ENCODE measurements at regions not wholly inside any gene's neighbourhood (a gene's known extent, or its start where the extent isn't known, plus 50 kb on each side); places are given as distances from the start of the nearest gene placed in this dataset.

DNA sequence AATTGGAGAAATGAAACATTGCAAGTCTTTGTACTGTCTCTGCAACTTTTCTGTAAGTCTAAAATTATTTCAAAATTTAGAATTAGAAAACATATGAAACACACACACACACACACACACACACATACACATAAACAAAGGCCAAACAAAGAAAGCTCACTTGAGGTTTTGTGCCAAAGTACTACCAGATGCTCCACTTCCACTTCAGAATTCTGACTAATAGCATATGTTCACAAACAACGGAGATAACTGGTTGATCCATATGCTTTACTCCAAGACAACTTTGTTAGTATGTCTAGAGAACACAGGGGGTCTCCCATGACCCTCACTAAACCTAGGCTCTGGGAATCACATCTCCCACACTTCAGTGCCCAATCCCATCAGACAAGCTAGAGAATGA is 133.8 kb upstream of the CLEC14A start:
- peak; percentile 26 for DNase-seq

DNA sequence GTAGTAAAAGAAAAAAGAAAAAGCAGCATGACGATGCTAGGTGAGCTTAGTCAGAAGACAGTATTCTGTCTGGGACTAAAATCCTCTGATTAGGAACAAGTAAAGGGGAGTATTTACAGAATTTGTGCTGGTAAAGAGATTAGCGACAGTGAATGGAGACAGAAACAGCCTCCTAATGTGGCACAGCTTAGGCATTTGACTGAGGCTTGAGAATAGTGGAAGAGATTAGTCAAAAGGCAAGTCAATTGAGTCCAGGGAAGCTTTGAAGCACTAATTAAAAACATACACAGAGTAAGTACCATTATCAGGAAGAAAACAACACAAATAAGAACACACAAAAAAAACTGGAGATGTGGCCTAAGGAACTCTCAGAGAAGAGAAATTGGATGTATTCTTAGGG is 131.9 kb upstream of the CLEC14A start:
- DNase-seq: no peak

DNA sequence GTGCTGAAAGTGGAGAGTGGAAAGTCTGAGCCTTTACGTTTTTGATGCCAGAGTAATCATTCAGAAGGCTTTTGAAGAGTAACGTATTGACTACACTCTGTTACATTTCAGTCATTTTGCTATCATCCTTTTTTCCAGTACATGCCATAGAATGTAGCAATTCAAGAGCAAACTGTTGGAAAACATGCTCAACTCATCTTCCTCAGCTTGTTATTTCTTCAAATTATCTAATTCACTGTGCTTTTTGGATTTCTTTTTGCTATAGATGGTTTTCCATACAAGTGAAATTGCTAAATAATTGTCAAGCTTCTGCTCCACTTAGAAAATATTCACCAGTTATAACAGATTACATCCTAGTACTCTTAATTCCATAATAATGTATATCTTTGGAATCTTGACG is 129.9 kb upstream of the CLEC14A start:
- no peak for DNase-seq

DNA sequence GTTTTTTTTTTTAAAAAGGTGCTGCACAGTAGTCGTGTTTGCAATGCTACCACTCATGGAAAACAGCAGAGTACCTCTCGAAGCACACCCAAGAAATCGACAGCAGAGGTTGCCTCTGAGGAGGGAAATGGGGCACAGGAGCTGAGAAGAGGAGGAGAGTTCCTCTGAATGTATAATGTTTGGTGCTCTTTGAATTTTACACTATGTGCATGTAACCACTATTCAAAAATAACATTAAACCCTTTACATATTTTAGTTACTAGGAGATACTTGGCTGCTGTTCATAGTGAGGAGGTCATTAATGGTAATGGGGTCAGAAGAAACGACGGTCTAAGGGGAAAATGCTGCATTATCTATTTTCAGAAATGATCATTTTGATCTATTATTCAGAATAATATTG is 129.4 kb upstream of the CLEC14A start:
- DNase-seq: no peak

DNA sequence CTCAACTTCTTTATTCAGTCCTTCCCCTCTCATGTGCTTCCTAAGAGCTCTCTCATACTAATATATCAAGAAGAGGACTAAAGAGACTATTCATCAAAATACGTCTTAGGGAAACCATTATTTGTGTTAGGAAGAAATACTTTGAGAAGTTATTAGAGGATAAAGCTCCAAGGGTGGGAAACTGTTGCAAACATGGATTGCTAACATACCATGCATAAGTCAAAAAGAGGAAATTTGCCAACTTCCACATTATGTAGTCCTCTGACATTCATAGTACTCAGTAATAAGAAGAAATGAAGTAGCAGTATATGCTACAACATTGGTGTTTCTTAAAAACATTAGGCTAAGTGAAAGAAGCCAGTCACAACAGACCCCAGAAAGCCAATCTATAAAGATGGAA is 128.8 kb upstream of the CLEC14A start:
- DNase-seq: no peak

DNA sequence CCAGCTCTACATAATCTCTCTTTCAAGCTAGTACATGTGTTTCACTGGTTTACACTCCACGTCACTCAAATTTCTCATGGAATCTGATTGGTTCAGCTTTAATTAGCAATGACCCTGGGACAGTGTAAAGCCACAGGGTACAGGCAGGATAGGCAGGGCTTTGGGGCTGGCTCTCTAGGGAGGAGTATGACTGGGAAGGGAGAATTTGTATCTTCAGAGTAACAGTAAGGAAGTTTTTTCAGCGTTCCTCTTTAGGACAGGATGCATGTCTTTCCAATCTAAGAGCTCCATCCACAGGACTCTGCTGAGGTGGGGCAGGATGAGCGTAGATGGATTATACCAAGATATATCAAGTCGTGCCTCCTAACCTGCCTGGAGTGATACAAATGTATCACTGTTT is 112.0 kb upstream of the CLEC14A start:
- no peak for DNase-seq

DNA sequence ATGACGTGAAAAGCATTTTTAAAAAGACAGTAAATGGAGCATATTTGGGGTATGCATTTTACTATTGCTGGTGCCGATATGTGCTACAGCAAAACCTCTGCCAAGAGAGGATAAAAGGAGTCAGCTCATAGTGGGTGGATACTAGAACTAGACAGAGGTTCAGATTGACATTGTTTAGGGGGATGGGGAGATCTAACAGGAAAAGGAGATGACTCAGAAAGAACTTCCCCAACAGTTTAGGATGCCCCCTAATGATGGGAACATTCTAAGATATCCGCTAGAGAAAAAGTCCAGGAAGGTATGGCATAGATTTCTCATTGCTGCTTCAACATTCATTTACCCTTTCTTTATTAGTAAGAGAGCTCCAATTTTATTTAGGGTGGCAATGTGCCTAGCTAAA is 110.5 kb upstream of the CLEC14A start:
- no peak for DNase-seq

DNA sequence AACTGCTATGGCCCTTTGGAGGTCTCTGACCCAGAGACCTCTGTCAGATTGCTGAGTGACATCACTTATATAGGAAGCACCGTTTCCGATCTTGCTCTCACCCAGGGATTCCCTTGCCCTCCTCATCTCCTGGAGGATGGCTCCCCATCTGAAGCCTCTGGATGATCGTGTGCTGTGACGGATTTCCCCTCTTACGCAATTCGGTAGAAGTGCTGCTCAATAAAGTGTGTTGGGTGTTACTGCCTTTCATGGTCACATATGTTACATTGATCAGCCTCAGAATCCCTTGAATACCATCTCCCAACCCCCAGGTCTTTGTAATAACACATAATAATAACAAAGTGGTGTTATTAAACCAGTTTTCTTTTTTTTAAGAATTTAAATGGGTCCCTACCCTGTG is 107.3 kb upstream of the CLEC14A start:
- no peak for DNase-seq

DNA sequence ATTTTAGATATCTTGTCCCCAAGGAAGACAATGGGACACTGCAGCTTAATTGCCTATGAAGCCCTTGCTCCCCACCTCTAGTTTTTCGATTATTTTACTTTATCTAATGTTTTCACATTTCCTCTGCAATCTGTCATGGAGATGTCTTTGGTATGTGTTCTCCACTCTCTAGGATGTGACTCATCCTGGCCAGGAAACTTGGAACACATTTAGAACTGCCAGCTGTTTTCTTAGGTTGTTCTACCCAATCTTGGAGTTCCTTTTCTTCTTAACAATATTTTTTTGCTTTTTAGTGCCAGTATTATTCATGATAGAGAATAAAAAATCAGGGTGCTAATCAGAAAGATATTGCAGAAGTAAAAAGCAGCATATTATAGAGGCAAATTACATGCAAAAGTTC is 101.7 kb upstream of the CLEC14A start:
- no peak for DNase-seq

DNA sequence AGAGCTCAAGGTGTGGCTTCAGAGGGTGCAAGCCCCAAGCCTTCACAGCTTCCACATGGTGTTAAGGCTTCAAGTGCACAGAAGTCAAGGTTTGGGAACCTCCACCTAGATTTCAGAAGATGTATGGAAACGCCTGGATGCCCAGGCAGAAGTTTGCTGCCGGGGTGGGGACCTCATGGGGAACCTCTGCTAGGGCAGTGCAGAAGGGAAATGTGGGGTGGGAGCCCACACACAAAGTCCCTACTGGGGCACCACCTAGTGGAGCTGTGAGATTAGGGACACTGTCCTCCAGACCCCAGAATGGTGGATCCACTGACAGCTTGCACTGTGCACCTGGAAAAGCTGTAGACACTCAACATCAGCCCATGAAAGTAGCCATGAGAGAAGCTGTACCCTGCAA is 99.6 kb upstream of the CLEC14A start:
- DNase-seq: peak; percentile 13

DNA sequence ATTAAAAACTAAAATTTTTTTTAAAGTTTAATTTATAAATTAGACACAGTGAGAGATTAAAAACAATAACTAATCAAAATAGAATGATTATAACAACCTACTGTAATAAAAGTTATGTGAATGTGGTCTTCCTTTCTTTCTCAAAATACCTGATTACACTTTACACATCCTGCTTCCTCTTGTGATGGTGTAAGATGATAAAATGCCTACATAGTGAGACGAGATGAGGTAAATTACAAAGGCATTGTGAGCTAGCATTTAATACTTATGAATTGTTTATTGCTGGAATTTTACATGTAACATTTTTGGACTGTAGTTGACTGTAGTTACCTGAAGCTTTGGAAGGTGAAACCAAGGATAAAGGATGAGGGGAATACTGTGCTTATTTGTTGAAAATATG is 94.2 kb upstream of the CLEC14A start:
- no peak for DNase-seq

DNA sequence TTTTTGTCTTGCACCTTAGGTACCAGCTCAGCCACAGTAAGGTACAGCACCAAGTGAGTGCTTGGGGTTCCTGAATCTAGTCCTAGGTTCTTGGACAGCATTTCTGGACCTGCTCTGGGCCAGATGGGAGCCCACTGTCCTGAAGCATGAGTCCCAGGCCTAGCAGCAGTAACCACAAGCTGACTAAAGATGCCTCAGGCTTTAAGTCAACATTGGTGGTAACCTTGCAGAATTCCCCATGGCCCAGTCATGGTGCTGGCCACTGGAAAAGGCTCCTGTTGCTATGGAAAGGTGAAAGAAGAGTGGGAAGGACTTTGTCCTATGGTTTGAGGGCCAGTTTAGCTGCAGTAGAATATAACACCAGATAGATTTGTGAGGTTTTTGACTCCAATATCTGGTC is 86.9 kb upstream of the CLEC14A start:
- no peak for DNase-seq

DNA sequence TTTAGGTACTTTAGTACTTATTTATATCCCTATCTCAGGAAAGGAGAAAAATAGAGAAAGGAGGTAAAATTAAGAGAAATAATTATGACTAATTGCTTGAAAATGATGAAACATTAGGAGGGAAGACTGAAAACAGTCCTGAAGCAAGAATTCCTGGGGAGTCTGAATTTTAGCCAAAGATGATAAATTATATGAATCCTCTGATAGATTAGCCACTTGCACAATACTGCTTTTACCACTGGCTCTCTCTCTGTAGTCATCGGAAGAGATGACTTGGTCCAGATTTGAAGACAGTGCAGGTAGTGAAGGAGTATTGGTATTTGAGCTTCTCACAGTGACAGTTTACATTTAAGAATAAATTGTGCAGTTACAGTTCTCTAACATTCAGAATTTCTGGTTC is 83.8 kb upstream of the CLEC14A start:
- no peak for DNase-seq

DNA sequence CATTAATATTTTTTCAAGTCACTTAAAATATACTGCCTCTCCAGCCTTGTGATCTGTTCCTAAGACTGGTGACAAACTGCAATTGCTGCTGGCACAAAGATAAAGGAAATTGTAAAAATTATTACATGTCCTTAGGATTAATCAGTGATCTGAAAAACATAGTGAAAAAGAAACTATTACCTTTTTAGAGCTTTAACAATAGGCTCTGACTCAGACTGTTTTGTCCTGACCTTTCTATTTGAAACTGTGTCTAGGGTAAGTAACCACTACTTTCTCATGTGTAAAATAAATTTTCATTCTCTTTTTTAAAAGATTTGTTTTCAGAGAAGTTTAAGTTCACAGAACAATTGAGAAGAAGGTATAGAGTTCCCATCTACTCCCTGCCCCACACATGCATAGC is 80.4 kb upstream of the CLEC14A start:
- DNase-seq: no peak

DNA sequence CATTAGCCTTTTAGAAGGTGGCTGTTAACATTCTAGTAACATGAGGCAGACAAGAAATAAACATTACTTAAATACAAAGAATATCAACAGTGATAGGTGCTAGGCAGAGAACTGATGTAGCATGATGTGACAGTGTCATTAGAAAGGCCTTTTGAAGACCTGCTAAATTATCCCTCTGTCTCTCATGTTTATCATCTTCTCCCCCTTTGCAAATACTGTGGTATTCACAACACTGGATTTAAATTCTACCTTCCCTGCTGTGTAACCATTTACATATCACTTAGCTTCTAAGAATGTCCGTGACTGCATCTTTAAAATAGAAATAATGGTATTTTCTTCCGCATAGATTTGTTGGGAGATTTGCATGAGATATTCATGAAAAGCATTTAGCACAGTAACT is 74.4 kb upstream of the CLEC14A start:
- DNase-seq: no peak

DNA sequence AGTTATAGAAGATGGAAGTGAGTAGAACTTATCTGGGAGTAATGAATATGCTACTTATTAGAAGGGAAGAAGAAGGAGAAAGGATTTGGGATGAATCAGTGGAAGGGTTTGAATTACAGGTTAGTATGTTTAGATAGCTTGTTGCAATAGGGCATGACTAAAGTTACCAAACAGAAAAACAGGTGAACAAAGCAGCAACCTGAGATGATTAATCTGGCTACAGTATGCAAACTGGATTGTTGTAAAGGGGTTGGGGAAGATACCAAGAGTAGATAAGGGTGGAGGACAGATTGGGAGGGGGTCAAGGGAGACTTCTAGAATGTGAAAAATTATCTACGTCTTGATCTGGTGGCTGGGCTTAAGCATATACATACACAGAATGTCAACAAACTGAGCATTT is 73.4 kb upstream of the CLEC14A start:
- peak; percentile 12 for DNase-seq

DNA sequence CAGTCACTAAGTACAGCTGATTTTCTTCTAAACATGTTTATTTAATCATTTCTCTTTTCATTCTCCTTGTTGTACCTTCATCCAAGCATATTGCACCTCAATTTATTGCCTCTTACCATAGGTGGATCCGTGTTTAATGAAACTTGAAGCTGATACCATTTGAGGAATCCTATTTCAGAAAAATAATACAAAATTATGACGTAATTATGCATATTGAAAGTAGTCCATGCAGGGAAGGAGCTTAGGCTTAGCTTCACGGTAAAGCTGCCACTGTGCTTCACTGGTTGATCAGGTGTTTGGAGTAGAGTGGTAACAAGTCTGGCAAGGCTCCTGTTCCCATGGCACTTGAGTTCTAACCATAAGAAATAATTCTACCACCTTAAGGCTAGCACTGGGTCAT is 61.0 kb upstream of the CLEC14A start:
- DNase-seq: peak; percentile 74

DNA sequence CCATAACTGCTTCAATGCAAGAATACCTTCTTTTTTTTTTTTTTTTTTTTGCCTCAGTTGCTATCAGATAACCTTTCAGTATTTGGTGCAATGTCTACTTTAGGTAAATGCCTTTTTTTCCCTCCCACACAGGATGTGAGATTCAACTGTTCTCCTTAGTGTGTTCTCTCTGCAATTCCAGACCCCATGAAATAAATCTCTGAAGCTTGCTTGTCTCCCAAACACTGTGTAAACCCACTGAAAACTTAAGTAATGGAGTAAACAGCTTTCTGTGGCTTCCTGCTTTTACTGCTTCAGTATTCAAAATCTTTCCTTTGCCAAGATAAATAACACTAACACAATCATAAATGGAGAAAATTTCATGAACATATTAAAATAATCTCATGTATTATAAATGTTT is 55.8 kb upstream of the CLEC14A start:
- peak; percentile 56 for DNase-seq

DNA sequence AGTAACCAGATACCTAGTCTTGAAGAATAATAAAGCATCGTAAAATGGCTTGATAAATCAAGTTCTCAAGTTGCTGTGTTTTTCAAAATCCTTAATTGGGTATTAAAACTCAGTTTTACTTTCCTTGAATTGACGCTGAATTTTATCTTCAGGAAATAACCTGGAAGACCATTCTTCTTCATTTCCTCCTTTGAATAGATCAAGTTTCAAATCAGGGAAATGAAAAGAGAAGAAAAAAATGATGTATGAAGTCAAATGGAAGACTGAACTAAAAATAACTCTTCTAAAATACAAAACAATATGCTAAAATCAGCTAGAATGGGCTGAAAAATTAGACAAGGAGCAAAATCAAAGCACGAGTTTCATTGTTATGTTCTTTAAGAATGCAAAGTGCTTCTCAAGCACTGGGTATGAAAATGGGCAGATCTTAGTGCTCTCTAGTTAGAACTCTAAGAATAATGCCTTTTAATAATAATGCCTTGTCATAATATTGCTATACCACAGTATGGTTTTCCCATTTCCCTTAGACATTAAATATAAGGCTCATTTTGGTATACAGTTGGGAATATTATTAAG is 54.6 kb upstream of the CLEC14A start:
- DNase-seq: peak; percentile 44

DNA sequence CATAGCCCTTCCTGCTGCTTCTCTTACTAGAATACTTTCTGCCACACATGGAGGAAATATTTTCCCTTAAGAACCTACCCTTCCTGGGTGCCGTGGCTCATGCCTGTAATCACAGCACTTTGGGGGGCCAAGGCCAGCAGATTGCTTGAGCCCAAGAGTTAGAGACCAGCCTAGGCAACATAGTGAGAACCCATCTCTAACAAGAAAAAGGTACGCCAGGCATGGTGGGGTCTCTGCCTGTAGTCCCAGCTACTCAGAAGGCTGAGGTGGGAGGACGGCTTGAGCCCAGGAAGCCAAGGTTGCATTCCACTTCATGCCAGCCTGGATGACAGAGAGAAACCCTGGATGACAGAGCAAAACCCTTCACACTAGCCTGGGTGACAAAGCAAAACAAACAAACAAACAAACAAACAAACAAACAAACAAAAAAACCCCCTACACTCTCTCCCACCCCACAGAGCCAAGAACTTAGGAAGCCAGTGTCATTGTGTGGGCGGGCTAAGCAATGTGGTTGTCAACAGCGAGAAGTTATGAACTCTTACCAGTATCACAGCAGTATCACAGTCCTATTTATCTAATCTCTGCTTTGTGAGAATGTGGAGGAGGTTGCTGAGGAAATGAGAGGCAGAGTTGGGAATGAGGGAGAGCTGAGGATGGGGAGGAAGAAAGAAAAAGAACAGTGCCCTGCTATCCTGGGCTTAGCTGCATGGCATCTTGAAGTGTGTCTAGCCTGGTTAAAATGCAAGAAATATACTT is 53.8 kb upstream of the CLEC14A start:
- DNase-seq: peak; percentile 15

All from NCI-H69 (cell line).